CMK (cell line): ENCODE measurements at regions not wholly inside any gene's neighbourhood (a gene's known extent, or its start where the extent isn't known, plus 50 kb on each side); places are given as distances from the start of the nearest gene placed in this dataset.

ENCODE experiments used
- DNase-seq: peaks from one replicate; pipeline ENCODE4 v3.0.0-alpha.2; 2010; ENCODE audit warnings: low read depth

DNA sequence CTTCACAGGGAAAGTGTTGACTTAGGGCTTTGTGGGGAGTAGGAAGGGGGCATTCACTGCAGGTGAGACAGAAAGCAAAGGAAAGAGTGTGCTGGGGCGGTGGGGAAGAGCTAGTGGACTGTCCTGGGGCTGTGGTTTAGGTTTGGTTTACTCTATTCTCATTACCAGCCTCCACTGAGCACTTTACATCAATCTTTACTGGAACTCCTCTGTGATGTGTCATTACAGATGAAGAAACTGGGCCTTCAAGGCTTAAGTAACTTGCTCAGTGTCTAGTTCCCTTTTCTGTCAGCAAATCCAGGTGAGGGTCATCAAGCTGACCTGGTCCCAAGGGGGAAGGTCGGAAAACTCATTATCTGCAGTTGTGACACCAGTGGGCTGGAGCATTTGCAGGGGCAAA, 120.2 kb upstream of the PFN2 start:
- DNase-seq = no peak

- DNase-seq = no peak
These were observed 119.3 kb upstream of the PFN2 start for GRCh38 chr3:150090006-150090405.

- no peak for DNase-seq
These were observed 113.4 kb upstream of the PFN2 start for GRCh38 chr3:150084128-150084527.

GRCh38 chr3:150083655-150084042, 113.0 kb upstream of the PFN2 start:
- DNase-seq = no peak

DNA sequence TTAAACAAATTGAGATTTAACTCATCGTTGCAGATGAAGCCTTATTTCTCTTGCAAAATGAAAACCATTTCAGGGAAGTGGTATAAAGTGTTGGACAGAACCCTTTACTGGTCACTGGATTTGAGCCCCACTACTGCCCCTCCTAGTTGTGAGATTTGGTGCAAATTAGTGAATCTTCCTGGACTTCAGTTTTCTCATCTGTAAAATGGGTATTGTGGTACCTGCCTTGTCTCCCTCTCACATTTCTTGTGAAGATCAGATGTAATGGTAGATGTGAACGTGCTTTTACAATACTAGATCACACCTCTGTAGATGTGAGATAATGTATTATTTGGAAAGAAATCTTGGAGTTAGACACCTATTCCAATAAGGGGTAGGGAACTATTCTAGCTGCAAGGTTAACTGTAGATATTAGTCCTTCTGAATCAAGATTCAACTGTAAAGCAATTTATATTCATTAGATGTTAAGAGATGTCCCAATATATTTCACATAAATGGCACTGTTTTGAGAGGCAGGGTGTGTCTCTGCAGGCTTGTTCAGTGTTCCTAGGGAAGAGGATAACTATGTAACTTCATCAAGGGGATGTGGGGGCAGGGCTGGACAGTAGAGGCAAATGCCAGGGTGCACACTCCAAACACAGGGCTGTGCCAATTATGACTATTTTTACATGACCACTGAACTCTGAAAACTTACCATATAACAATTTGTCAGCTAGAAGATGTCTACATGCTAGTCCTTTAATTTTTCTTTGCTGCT, 112.4 kb upstream of the PFN2 start:
- DNase-seq = no peak

- DNase-seq = no peak
These were observed 110.4 kb upstream of the PFN2 start for GRCh38 chr3:150081084-150081483.

GRCh38 chr3:150080058-150080730, 109.5 kb upstream of the PFN2 start:
- DNase-seq = no peak

GRCh38 chr3:150079029-150079739, 108.5 kb upstream of the PFN2 start:
- DNase-seq = no peak

GRCh38 chr3:150077581-150078247, 107.0 kb upstream of the PFN2 start:
- DNase-seq = no peak

- no peak for DNase-seq
These were observed 106.4 kb upstream of the PFN2 start for GRCh38 chr3:150077107-150077506.

DNA sequence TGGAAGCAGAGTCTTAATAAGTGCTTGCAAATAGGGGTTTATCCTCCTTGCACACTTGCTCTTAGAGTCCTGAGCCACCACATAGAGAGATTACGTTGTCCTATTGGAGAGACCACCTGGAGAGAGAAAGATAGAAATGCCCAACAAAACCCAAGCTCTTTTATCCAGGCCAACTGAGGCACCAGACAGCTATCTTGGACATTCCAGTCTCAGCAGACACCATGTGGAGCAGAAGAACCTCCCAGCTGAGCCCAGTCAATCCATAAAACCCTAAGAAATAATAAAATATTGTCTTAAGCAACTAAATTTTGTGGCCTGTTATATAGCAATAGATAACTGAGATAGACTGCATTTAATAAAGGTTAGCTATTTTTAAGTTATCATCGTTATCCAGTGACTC, 105.7 kb upstream of the PFN2 start:
- DNase-seq = no peak

DNA sequence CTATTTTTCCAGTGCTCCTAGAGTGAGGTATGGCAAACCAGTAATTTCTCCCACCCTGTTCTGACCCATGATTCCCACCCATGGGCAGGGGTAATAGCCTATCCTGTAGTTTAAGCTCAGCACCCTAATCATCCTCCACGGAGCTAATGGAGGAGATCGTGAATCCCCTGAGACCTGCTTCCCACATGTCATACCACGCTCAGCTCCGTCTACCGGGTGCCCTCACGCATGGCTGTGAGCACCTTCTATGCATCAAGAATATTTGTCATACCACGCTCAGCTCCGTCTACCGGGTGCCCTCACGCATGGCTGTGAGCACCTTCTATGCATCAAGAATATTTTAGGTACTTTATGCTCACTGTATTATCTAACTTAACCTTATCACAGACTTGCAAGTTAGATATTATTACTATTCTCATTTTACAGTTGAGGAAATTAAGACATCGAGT, 104.7 kb upstream of the PFN2 start:
- DNase-seq = no peak

- DNase-seq = no peak
These were observed 104.2 kb upstream of the PFN2 start for GRCh38 chr3:150074697-150075416.

DNA sequence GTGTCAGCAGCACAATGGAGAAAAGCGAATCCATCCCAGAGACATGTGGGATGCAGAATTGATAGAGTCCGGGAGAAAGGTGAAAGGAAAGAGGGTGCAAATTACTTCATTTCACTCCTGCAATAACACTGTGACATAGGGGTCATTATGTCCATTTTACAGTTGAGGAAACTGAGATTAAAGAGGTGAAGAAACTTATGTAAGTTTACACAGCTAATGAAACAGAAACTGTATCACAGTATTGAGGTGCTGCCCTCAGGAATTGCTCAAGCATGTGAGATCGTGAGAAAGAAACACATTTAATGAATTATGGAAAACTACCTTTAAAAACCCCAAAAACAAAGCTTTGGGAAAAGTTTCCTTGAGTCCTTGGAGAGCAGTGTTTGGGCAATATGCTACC, 103.6 kb upstream of the PFN2 start:
- DNase-seq = no peak

DNA sequence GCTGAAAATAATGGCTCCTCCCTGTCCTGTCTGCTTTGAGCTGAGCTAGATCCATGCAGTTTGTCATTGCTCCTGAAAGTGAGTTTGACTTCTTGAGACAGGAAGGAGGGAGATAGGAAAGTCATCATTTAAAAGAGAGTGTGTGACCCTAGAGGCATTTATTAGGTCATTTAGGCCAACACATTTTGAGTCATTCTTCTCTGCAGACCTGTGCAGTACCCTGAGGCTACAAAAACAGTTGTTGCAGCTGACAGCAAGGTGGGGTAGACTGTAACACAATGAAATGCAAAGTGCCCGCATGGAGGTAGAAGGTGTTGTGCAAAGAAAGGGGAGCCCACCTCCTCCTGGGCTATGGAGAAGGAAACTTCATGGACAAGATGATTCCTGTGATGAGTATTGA, 102.8 kb upstream of the PFN2 start:
- no peak for DNase-seq

DNA sequence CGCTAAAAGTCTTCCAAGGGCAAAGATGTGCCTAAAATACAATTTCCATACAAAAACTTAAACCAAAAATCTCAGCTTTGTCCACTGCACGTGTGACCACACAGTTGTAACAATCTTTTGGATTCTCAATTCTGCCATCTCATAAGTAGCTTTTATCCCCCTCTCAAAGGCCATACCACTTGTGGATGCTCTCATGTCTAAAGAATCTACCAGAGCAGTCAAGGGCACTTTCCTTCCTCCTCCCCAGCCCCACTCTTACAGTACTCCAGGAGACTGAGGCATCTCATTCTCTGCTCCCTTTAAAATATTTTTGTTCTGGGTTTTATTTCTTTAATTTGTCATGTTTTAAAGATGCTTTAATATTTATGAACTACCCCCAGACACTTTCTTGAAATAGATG, 102.3 kb upstream of the PFN2 start:
- DNase-seq = no peak

DNA sequence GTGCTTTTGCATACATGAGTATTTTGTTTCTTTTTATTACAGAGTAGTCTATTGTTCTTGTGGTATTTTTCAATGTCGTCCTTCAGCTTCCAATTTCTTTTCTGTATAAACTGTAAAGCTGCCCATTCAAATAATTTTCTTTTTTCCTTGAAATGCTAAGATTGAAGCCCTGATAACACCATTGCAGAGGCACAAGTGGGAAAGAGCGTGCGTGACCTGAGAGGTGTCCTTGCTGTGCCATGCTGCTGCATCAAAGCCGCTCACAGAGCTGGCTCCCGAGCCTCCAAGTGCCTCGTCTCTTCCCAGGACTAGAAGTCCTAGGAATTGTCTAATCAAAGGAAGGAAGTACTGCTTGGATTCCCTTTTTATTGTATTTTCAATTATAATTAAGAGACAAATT, 101.9 kb upstream of the PFN2 start:
- DNase-seq = no peak

GRCh38 chr3:150070271-150070670, 99.6 kb upstream of the PFN2 start:
- DNase-seq = no peak

GRCh38 chr3:150069633-150070032, 98.9 kb upstream of the PFN2 start:
- DNase-seq = no peak

GRCh38 chr3:150069154-150069527, 98.4 kb upstream of the PFN2 start:
- DNase-seq = no peak

GRCh38 chr3:150068440-150069153, 97.9 kb upstream of the PFN2 start:
- no peak for DNase-seq
